C4-2B (cell line): ENCODE measurements at regions not wholly inside any gene's neighbourhood (a gene's known extent, or its start where the extent isn't known, plus 50 kb on each side); places are given as distances from the start of the nearest gene placed in this dataset.

ENCODE experiments used
- CTCF ChIP-seq: fragments of 450-650 bp; conservative IDR thresholded peaks from 2 replicates; pipeline ENCODE4 v1.5.1; 2017; ENCODE audit warnings: mild to moderate bottlenecking
- ZFX ChIP-seq: fragments of 450-650 bp; IDR thresholded peaks from 2 replicates; pipeline ENCODE4 v1.6.1; 2017

- TF ChIP-seq CTCF (peak; percentile 85), ZFX (no peak)
Measured at GRCh38 chr18:41745166-41746049, 209.6 kb upstream of the PIK3C3 start.
